Endothelial cell of umbilical vein (primary cell): ENCODE measurements at regions not wholly inside any gene's neighbourhood (a gene's known extent, or its start where the extent isn't known, plus 50 kb on each side); places are given as distances from the start of the nearest gene placed in this dataset.

ENCODE experiments used
- BruUV-seq: library from RNA; stranded (reverse); fragments of 400-500 nt; replicated peaks from 2 replicates; lab custom pipeline; 2021; lab: Mats Ljungman, UMichigan
- CTCF ChIA-PET: fragments of 300-600, 350-600 bp; sonication (Branson Sonifier 250); formaldehyde crosslinking; loops from one replicate; lab custom pipeline; 2021; ENCODE audit warnings: antibody characterized with exemption, inconsistent platforms; lab: Charles Lee
- POLR2A ChIA-PET: fragments of 300-600, 350-600 bp; sonication (Branson Sonifier 250); formaldehyde crosslinking; loops from one replicate; lab custom pipeline; 2021; ENCODE audit warnings: antibody characterized with exemption, inconsistent platforms; lab: Charles Lee
- DNase-seq: peaks from one replicate; pipeline ENCODE4 v3.0.0-alpha.2; 2011; ENCODE audit warnings: low read depth, low spot score
- FAIRE-seq: peaks from 2 replicates; lab custom pipeline; 2011; peaks lifted over from hg19 to GRCh38; lab: Jason Lieb, UNC
- H2AFZ ChIP-seq: 2 replicates; pipeline ENCODE4 v1.6.0; 2012; ENCODE audit warnings: low read depth, low read length, control low read depth, inconsistent platforms
- H3K27ac ChIP-seq: 2 replicates; pipeline ENCODE4 v1.5.1; 2011; ENCODE audit warnings: low read depth, mild to moderate bottlenecking, control low read depth, low read length, moderate library complexity; ENCODE audit not compliant: insufficient read depth
- H3K27me3 ChIP-seq, 2 experiments: 2 replicates each; pipeline versions ENCODE4 v1.6.0 to v1.6.1; 2011; ENCODE audit warnings: low read length in 2 of 2, mixed read lengths in 1 of 2; ENCODE audit not compliant: control insufficient read depth in 2 of 2, insufficient read depth in 2 of 2
- H3K36me3 ChIP-seq, 2 experiments: 2 replicates in 1 of 2; 3 replicates in 1 of 2; pipeline ENCODE4 v1.5.1; 2011; ENCODE audit warnings: low read length in 2 of 2, mild to moderate bottlenecking in 1 of 2, moderate library complexity in 1 of 2; ENCODE audit not compliant: control insufficient read depth in 2 of 2, insufficient read depth in 2 of 2; ENCODE audit errors: extremely low read depth in 1 of 2
- H3K4me1 ChIP-seq: 3 replicates; pipeline ENCODE4 v1.5.1; 2011; ENCODE audit warnings: mild to moderate bottlenecking, low read length; ENCODE audit not compliant: control insufficient read depth, insufficient read depth; ENCODE audit errors: extremely low read depth
- H3K4me2 ChIP-seq: 2 replicates; pipeline ENCODE4 v1.6.1; 2011; ENCODE audit warnings: low read length, control low read depth, mixed read lengths; ENCODE audit not compliant: insufficient read depth
- H3K4me3 ChIP-seq, 3 experiments: fragments of 200-600 bp in 1 of 3; sonication (generic), shearing (Covaris generic) in 1 of 3; replicated peaks in 1 of 3; 2 replicates each; pipeline ENCODE4 v1.5.1; 2011 to 2016; ENCODE audit warnings: control low read depth in 3 of 3, low read length in 3 of 3, mild to moderate bottlenecking in 2 of 3, inconsistent platforms in 1 of 3, low read depth in 1 of 3, moderate library complexity in 1 of 3; ENCODE audit not compliant: insufficient read depth in 1 of 3
- H3K79me2 ChIP-seq: 2 replicates; pipeline ENCODE4 v1.6.0; 2012; ENCODE audit warnings: low read length, inconsistent platforms; ENCODE audit not compliant: control insufficient read depth, insufficient read depth
- H3K9ac ChIP-seq: replicated peaks from 2 replicates; pipeline ENCODE3; 2011; ENCODE audit warnings: low read length, control low read depth; ENCODE audit not compliant: insufficient read depth; ENCODE audit errors: extremely low read depth
- H3K9me1 ChIP-seq: replicated peaks from 3 replicates; pipeline ENCODE4 v1.6.0; 2011; ENCODE audit warnings: mild to moderate bottlenecking, low read length; ENCODE audit not compliant: control insufficient read depth, insufficient read depth; ENCODE audit errors: extremely low read depth
- H3K9me3 ChIP-seq: replicated peaks from 2 replicates; pipeline ENCODE4 v1.5.1; 2012; ENCODE audit warnings: low read length, inconsistent platforms; ENCODE audit not compliant: control insufficient read depth, insufficient read depth
- H4K20me1 ChIP-seq: replicated peaks from 2 replicates; pipeline ENCODE3; 2011; ENCODE audit warnings: mild to moderate bottlenecking, low read length; ENCODE audit not compliant: control insufficient read depth, insufficient read depth; ENCODE audit errors: extremely low read depth
- CTCF ChIP-seq, 2 donors: IDR thresholded peaks; 1 replicate in 1 of 2; 2 replicates in 1 of 2; pipeline ENCODE4 v1.5.1; 2011; ENCODE audit warnings: low read length in 2 of 2, mild to moderate bottlenecking in 2 of 2, moderate library complexity in 2 of 2, control low read depth in 1 of 2, inconsistent platforms in 1 of 2, low read depth in 1 of 2; ENCODE audit not compliant: insufficient read depth in 1 of 2; ENCODE audit errors: extremely low read depth in 1 of 2
- EZH2 ChIP-seq: IDR thresholded peaks from 2 replicates; pipeline ENCODE4 v1.6.1; 2012; ENCODE audit warnings: borderline replicate concordance, low read depth, mild to moderate bottlenecking, moderate library complexity, low read length, inconsistent platforms; ENCODE audit not compliant: severe bottlenecking
- FOS ChIP-seq: IDR thresholded peaks from 2 replicates; pipeline ENCODE4 v1.6.1; 2011; ENCODE audit warnings: mild to moderate bottlenecking, low read length, moderate library complexity, borderline replicate concordance; ENCODE audit not compliant: insufficient read depth
- JUN ChIP-seq: IDR thresholded peaks from 2 replicates; pipeline ENCODE4 v1.6.1; 2011; ENCODE audit warnings: borderline replicate concordance, low read depth; ENCODE audit not compliant: insufficient read length, insufficient read depth
- MAX ChIP-seq: IDR thresholded peaks from 2 replicates; pipeline ENCODE4 v1.6.1; 2011; ENCODE audit not compliant: insufficient read depth, insufficient read length
- MYC ChIP-seq: IDR thresholded peaks from one replicate; pipeline ENCODE4 v1.6.1; 2011; ENCODE audit warnings: mild to moderate bottlenecking, low read depth, low read length
- POLR2A ChIP-seq: IDR thresholded peaks from 2 replicates; pipeline ENCODE4 v1.6.1; 2012; ENCODE audit warnings: low read depth, mild to moderate bottlenecking, control low read depth, low read length
- POLR2AphosphoS5 ChIP-seq: IDR thresholded peaks from 2 replicates; pipeline ENCODE4 v1.6.1; 2012; ENCODE audit warnings: low read depth, mild to moderate bottlenecking, control low read depth, low read length, moderate library complexity; ENCODE audit not compliant: insufficient read depth
- dilution Hi-C: fragments of 300-500 bp; cut with MboI; formaldehyde crosslinking; loops from one replicate; pipeline ENCODE4 v1.15.0; 2019; ENCODE audit warnings: low sequenced_read_pairs; ENCODE audit not compliant: extremely low pct_ligation_motif_present
- intact Hi-C: fragments of 100-400 bp; cut with micrococcal nuclease; formaldehyde crosslinking; loops from one replicate; pipeline ENCODE4 v1.10.0; 2022

GRCh38 chr2:106944215-106944614 lies 58.2 kb upstream of the ST6GAL2 start:
- CTCF ChIA-PET = no interaction called here
- H3K27ac ChIP-seq = no peak overlapping the region
- FAIRE-seq (no peak), DNase-seq (no peak)
- no peaks in the 10 kb centered on the region for H4K20me1 ChIP-seq
- H3K4me2 ChIP-seq = no peak overlapping the region
- H3K79me2 ChIP-seq = no peaks in the 10 kb centered on the region
- H2AFZ ChIP-seq = no peak overlapping the region
- TF ChIP-seq FOS (no peak), MYC (no peak), POLR2A (no peak), MAX (no peak), EZH2 (no peak), CTCF (IDR thresholded peaks at IDR 0.05; ENCODE audit: extremely low read depth in 1 of 2, insufficient read depth in 1 of 2, low read depth in 1 of 2, low read length in 2 of 2) (no peak), POLR2AphosphoS5 (no peak), JUN (no peak)
- no peaks in the 10 kb centered on the region for H3K4me1 ChIP-seq
- H3K9me3 ChIP-seq = no peaks in the 10 kb centered on the region
- intact Hi-C loops = no loop called here
- H3K9ac ChIP-seq = no peak overlapping the region
- no TSS peak for BruUV-seq
- dilution Hi-C loops = no loop called here
- H3K27me3 ChIP-seq = no peaks in the 10 kb centered on the region
- no peaks in the 10 kb centered on the region for H3K36me3 ChIP-seq
- H3K9me1 ChIP-seq = no peaks in the 10 kb centered on the region
- POLR2A ChIA-PET = no interaction called here
- H3K4me3 ChIP-seq = no peak overlapping the region
